ENCODE measurements at regions not wholly inside any gene's neighbourhood (a gene's known extent, or its start where the extent isn't known, plus 50 kb on each side); places are given as distances from the start of the nearest gene placed in this dataset.
A peak's percentile ranks its signal among the peaks of the same experiment; 100 is the strongest.

GRCh38 chr6:26183581-26184366 is 96.5 kb downstream of the HFE start:
- Histone ChIP-seq H3K4me1 (ENCODE audit: control insufficient read depth in 2 of 2, insufficient read depth in 2 of 2, low read length in 2 of 2) (peaks cover 13 to 22% of the 10 kb centered on the region in 2 donors), H3K79me2 (ENCODE audit: control insufficient read depth, insufficient read depth, low read length) (no peaks in the 10 kb centered on the region), H2AFZ (ENCODE audit: insufficient read depth, low read depth, low read length, poor library complexity, severe bottlenecking) (peak overlapping the region; percentile 80), H3K9ac (ENCODE audit: low read length) (peak overlapping the region; percentile 74), H3K36me3 (replicated peaks in 1 of 2; ENCODE audit: control extremely low read depth in 1 of 2, control insufficient read depth in 1 of 2, extremely low read depth in 1 of 2, insufficient read depth in 2 of 2, low read length in 1 of 2) (no peaks in the 10 kb centered on the region), H3K4me2 (replicated peaks; ENCODE audit: low read depth, low read length, poor library complexity, severe bottlenecking) (peak overlapping the region; percentile 70), H4K20me1 (ENCODE audit: control insufficient read depth, insufficient read depth, low read length, poor library complexity, severe bottlenecking) (no peaks in the 10 kb centered on the region), H3K27ac (ENCODE audit: low read length in 2 of 2) (peak overlapping the region in 1 of 2 donors; percentile 61), H3K9me3 (ENCODE audit: control extremely low read depth in 1 of 3, control insufficient read depth in 2 of 3, insufficient read depth in 1 of 3, low read length in 2 of 3) (peaks cover 0 to 15% (median 0%) of the 10 kb centered on the region in 3 donors), H3K4me3 (ENCODE audit: control extremely low read depth in 1 of 5, extremely low read depth in 1 of 5, insufficient read depth in 1 of 5, low read depth in 2 of 5, low read length in 4 of 5) (peak overlapping the region; percentile 51 to 73 (median 71)), H3K27me3 (replicated peaks in 1 of 4; ENCODE audit: control extremely low read depth in 1 of 4, control insufficient read depth in 3 of 4, insufficient read depth in 4 of 4, low read length in 3 of 4) (no peaks in the 10 kb centered on the region)
- TF ChIP-seq CTCF (IDR thresholded peaks at IDR 0.05) = no peak
- no peak for TF ChIP-seq EZH2 (IDR thresholded peaks at IDR 0.05; ENCODE audit: borderline replicate concordance, insufficient read depth, low read depth, low read length, poor library complexity, severe bottlenecking)
- intact Hi-C loops (cut with micrococcal nuclease) = loop anchor here (1.0 kb wide), 1 partner anchor 11 kb away; no protein-coding TSS in a partner anchor
- ChIA-PET CTCF (interaction anchor here (0.7 to 3.2 kb wide), 20 partner anchors 10 to 1653 kb away, joined by 3 to 28 read pairs (median 4); a partner anchor contains a TSS), POLR2A (interaction anchor here (0.6 to 5.1 kb wide), 21 partner anchors 10 to 1709 kb away, joined by 3 to 77 read pairs (median 7); a partner anchor contains a TSS)
- peak overlapping the region; percentile 91 for H3K4me3 Mint-ChIP-seq
- no peaks in the 10 kb centered on the region for H3K27me3 Mint-ChIP-seq
- H3K27ac Mint-ChIP-seq = peak overlapping the region; percentile 85
- H3K4me1 Mint-ChIP-seq = peaks cover 25% of the 10 kb centered on the region
- no peaks in the 10 kb centered on the region for H3K9me3 Mint-ChIP-seq (ENCODE audit: insufficient read depth)
- WGBS (ENCODE audit: insufficient coverage) = 2% methylated on average over 33 of the region's 36 CpGs
- DNase-seq (peak; percentile 84), ATAC-seq (ENCODE audit: low read depth) (peak; percentile 89)

Data from B cell (primary cell).